ENCODE measurements at regions not wholly inside any gene's neighbourhood (a gene's known extent, or its start where the extent isn't known, plus 50 kb on each side); places are given as distances from the start of the nearest gene placed in this dataset.
A peak's percentile ranks its signal among the peaks of the same experiment; 100 is the strongest.

DNA sequence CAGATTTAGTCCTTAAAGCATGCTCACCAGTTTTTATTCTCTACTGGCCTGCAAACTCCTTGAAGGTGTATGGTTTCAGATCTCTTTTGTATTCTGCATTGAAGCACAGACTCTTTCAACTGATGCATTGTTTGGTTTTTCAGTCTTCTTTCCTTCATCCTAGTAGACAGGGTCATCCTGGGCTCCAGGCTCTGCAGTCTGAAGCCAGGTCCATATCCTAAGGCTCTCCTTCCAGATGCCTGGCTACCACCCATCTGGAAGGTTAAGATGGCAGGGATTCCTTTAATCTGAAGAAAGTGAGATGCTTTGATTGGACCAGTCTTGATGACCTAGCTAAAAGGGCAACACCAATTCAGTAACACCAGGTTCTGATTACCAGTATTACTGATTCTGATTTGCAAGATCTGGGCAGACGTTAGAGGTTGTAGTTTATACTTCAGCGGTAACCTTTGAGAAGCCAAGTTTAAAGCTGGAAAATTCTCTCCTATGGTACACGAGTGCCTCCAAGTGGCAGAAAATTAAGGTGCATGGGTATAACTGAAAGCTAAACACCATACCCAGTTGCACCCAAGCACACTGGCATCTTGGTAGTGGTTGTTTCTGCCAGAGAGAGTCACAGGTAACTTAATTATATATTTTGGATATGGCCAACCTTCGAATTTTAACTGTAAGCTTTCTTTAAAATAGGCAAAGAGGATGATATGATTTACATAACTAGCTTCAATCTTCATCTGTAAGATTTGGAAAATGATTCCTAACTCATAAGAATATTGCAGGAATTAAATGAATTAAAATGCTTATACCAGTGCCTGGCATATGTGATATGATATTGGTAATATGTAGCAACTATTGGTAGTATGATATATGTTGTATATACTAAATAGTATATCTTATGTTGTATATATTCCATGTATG is 1651.9 kb upstream of the MIR17HG start:
- peak; percentile 29 for DNase-seq (ENCODE audit: low read depth)

DNA sequence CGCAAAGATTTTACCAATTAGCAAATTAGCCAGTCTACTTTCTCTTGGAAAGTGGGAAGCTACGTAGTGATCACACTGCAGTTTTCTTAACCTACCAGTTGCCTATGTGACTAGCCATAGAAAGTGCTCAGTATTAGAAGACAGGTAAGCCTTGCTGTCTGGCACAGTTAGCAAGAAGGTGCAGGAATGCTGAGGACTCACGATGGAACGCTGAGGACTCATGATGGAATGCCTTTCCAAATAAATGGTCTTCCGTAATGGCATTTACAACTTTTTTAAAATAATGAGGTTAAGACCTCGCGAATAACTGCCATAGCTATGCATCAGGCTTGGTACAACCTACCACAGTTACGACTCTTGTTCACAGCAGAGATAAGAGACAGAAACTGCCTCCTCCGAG is 1645.6 kb upstream of the MIR17HG start:
- DNase-seq (ENCODE audit: low read depth), result no peak

DNA sequence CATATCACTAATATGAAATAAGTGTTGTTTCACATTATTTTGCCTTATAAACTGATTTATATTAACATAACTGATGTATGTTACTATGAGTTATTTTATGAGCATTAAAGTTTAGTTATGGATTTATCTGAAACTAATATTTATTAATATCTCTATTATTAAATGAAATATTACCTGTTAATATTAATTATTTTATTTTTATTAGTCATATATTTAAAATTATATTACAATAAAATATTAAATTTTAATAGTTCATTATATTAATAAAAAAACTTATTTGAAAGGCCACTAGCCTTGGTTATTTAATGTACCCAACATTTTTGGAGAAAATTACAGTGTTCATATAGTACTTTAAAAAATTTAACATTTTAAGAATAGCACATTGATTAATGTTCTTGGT is 1643.4 kb upstream of the MIR17HG start:
- DNase-seq (ENCODE audit: low read depth), result no peak

DNA sequence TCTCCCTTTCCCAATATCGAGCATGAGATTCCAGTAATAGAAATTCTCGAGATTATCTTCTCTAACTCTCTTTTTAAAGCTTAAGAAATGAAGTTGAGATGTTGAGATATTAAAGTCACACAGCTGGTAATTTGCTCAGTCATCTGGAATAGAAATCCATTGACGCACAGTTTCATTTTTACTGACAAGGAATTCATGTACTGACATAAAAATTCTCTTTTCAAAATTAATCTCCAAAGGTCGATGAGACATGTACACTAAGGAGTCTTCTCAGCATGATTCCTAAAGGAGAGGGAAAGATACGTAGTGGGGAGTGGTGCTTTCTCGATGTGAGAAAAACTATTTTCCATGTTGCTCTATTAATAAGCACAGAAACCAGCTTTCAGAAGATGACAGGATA is 1639.5 kb upstream of the MIR17HG start:
- DNase-seq (ENCODE audit: low read depth), result no peak

DNA sequence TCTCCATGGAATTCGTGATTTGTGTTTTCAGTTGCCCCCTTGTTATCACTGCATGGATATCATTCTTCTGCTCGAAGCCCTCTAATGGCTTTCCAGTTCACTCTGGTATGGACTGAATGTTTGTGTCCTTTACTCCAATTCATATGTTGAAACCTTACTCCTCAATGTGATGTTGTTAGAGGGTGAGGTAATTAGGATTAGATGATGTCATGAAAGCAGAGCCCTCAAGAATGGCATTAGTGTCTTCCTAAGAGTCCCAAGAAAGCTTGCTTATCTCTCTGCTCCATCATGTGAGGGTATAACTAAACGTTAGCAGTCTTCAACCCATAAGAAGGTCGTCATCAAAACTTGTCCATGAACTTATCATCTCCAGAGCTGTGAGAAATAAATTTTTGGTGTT is 1626.3 kb upstream of the MIR17HG start:
- DNase-seq (ENCODE audit: low read depth), result no peak

DNA sequence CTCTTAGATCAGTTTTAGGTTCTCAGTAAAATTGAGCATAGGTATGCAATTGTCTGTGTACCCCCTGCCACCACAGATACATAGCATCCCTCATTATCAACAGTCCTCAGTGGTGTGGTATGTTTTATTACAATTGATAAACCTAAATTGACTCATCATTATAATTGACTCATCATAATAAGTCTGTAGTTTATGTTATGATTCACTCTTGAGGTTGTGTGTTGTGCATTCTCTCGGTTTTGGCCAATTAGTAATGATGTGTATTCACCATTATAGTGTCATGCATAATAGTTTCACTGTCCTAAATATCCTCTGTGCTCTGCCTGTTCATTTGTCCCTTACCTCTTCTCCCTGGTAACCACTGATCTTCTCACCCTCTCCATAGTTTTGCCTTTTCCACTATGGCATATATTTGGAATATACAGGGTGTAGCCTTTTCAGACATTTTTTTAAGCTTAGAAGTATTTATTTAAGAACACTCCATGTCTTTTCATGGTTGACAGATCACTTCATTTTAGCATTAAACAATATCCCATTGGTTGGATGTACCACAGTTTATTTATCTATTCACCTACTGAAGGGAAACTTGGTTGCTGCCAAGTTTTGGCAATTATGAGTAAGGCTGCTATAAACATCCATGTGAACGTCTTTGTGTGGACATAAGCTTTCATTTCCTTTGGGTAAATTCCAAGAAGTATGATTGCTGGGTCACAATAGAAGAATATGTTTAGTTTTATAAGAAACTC is 1620.6 kb upstream of the MIR17HG start:
- DNase-seq (ENCODE audit: low read depth), result peak; percentile 35

DNA sequence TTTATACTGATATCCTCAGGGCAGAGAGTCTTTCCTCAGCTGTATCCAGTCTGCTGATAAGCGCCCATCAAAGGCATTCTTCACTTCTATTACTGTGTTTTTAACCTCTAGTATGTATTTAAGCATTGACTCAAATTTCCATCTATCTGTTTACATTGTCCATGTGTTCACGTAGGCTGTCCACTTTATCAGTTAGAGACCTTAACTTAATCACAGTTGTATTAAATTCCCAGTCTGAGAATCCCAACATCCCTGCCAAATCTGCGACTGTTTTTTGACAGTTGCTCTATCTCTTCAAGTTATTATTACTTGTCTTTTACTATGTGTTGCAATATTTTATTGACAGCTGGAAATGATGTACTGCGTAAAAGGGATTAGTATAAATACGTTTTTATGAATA is 1613.7 kb upstream of the MIR17HG start:
- no peak for DNase-seq (ENCODE audit: low read depth)

DNA sequence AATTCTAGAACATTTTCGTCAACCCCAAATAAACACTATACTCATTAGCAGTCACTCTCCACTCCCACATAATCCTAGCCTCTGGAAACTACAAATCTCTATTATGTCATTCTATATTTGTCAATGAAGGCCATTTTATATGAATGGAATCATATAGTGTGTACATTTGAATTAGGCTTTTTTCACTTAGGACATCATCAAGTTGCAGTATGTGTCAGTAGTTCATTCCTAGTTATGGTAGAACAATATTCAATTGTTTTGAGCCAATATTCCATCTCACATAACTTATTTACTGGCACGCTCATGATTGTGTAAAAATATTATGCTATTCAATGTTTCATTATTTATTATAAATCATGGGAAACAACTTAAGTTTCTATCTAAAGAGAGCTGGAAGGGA is 1610.4 kb upstream of the MIR17HG start:
- DNase-seq (ENCODE audit: low read depth), result no peak

DNA sequence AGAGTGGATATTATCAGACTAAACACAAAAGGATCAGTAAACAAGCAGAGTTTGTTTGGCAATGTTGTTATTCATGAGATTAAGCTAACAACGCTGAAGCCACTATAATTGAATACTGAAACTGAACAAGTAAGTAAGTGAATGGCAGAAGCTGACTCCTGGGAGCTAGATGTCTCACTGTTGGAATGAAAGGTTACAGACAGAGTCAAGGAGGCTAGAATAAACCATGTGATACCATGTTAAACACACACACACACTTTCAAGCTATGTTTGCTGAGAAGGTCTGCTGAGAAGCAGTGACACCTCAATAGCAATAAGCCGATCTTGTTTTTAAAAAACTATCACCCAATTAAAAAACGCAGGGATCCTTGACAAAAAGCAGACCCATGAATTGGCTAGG is 1609.4 kb upstream of the MIR17HG start:
- DNase-seq (ENCODE audit: low read depth), result no peak

DNA sequence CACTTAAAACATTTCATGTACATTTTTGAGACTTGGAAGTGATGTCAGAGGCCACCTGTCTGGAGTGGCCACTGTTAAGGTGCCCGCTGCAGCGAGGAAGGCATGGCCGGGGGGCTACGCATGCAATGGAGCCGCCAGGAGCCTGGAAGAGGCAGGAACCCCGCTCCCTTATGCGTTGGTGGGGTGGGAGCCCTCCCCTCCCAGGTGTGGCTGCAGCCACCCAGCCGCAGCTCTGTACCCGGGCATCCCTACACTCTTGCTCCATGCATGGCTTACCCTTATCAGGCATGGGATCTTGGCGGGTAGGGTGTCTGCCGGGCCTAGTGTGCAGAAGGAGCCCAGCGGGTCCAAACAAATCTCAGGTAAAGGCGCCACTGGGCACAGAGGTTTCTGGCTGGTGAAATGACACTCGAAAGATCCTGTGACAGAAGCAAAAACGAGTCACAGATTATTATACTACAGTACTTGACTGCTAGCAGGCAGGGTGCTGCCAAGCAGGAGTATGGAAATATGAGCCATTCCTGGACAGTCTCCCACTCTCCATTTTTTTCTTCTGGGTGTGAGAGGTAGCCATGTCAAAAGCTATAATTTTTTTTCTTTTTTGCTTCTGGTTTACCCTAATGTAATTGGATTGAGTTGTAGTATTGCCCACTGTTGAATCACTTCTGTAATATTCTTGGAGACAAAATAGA is 1606.3 kb upstream of the MIR17HG start:
- no peak for DNase-seq (ENCODE audit: low read depth)

DNA sequence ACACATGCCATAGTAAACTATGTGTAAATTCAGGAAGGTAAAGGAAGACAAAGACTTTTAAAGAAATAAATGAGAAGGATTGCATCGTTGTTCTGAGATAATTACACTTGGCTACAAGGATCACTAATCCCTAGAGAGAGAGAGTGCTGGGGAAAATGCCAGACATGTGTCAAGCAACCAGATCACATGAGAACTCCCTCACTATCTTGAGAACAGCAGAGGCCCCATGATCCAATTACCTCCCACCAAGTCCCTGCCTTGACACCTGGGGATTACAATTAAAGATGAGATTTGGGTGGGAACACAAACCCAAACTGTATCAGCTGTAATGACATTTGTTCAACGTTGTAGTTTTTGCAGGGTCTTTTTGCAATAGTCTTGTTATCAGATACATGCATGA is 1600.9 kb upstream of the MIR17HG start:
- no peak for DNase-seq (ENCODE audit: low read depth)

DNA sequence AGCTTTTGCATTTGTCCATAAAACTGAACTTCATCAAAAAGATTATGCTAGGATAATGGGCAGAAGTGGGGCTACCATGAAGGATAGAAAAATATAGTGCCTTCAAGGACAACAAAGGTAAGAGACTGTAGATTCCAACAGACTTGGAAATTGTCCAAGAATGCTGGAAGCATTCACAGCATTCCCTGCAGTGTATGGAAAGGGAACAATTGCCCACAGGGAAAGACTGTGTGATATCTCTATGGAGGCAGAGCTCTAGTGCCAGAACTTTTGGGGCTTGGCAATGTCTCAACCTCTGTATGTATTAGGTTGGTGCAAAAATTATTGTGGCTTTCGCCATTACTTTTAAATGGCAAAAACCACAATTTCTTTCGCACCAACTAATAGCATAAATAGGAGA is 1598.8 kb upstream of the MIR17HG start:
- DNase-seq (ENCODE audit: low read depth), result no peak

DNA sequence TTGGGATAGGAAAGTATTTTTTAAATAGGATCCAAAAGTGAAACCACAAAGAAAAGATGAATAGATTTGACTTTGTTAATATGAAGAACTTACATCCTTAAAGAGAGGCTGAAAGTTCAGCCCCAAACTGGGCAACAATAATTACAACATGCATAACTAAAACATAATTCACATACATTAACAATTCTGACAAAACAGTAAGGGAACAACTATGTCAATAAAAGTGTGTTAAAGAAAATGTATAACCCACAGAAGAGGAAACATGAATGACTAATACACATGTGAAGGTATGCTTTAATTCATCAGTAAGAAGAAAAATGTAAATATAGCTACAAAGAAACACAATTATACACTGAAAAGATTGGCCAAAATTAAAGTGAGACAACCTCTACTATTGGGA is 1597.6 kb upstream of the MIR17HG start:
- DNase-seq (ENCODE audit: low read depth), result no peak

DNA sequence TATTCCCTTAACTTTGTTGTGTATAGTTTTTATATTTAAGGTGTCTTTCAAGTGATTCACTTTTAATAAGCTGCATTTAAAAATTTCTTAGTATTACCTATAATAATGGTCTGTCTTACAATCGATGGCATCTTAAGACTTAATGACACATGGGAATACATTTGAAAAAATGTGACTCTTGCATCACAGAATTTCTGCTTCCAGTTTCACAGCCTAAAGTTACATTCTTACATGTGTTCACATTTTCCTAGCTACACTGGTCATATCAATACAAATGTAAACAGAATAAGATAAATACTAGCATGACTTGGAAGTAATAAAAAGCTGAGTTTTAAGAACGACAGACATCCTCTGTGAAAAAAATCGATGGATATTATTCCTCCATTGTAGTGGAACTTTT is 1597.1 kb upstream of the MIR17HG start:
- DNase-seq (ENCODE audit: low read depth), result no peak

DNA sequence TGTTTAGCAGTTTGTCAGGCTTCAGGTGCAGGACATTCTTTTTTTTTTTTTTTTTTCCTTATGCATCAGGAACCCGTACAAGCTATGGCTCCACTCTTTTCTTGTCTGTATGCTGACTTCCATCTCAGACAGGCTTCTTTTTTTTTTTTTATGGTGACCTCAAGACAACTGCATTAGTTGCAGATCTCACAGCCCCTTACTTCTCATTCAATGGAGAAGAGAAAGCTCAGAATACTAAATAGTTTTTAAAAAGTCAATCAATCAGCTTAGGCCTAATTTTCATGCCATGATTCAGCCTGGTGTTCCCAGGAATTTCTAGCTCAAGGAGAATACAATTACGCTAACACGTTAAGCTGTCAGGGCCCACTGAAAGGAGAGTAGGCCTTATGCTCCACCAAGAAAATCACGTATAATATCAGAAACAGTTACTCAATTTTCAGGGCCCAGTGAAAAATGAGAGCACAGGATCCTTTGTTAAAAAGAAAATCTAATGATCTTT is 1596.0 kb upstream of the MIR17HG start:
- DNase-seq (ENCODE audit: low read depth), result no peak

DNA sequence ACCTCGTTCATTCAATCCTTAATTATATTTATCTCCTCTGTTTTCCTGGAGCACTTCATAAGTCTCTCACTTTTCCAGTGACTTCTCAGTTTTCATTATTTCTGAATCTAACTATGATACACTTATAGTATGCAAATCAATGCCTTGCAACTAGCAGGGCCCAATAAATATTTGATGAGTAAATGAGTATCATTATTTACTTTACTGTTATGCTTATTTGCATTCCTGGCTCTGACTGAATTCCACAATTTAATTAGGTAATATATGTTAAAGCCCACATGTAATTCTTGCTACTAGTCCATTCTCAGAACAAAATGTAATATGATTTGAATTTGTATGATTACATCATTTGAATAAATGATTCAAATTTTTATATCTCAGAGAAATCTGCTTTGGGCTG is 1595.1 kb upstream of the MIR17HG start:
- DNase-seq (ENCODE audit: low read depth), result no peak

DNA sequence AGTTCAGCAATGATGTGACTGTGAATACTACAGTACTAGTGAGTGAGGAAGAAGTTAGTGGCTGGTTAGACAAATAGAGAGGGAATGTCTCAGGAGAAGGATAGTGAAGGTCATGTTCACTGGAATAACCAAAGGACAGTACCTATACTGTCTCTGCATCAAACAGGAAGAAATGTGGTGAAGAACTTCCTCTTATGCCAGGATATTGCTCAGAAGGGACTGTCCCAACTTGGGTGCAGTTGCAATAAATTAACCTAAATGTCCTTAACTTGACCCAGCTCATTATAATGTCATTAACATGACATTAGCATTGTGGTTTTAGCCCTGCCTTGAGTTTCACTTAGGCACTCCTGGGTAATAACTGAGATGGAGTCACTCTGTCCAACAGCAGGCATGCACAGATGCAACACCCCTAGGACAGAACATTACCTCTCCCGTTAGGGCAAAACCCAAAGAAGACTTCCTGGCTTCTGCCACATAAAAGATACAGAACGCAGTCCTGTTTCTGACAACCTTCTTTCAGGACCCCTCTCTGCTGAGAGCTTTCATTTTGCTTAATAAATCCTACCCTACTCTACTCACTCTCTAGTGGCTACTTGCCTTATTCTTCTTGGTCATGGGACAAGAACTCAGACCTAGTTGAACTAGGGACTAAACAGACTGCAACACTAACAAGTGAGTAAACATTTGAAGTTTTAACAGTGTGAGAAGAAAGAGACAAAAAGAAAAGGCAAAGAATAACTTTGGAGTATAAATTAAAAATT is 1591.6 kb upstream of the MIR17HG start:
- peak; percentile 0 for DNase-seq (ENCODE audit: low read depth)

DNA sequence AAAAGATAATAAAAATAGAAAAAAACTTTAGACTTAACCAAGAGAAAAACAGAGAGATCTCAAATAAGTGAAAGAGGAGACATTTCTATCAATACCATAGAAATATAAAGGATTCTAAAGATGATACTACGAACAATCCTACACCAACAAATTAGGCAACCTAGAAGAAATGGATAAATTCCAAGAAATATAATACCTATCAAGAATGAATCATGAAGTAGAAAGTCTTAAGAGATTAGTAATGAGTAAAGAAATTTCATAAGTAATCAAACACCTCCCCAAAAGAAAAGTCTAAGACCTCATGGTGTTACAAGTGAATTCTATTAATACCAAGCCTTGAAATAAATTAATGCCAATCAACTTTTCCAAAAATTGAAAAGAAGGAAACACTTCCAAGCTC is 1584.5 kb upstream of the MIR17HG start:
- no peak for DNase-seq (ENCODE audit: low read depth)

DNA sequence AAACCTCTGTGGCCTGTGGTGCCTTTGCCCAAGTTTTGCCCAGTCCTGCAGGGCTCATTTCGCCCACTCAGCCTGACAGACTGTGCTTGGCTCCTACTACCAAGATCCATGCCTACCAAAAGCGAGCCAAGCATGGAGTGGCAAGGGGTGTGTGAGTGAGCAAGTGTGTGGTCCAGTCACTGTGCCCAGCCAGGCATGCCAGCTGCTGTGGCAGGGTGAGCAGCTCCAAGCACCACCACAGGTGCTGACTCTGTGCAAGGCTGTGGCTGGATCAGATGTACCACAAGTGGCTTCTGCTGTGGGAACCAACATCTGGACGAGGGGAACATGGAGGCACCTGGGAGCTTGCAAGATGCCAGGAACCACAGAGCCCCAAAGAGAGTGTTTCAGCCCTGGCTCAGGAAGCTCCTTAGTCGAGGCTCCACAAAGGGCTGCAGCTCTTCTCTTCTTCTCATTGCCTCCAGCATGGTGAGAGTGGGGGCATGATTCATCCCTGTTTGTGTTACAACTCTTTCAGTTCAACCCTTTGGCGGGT is 1564.2 kb upstream of the MIR17HG start:
- DNase-seq (ENCODE audit: low read depth), result peak; percentile 5

DNA sequence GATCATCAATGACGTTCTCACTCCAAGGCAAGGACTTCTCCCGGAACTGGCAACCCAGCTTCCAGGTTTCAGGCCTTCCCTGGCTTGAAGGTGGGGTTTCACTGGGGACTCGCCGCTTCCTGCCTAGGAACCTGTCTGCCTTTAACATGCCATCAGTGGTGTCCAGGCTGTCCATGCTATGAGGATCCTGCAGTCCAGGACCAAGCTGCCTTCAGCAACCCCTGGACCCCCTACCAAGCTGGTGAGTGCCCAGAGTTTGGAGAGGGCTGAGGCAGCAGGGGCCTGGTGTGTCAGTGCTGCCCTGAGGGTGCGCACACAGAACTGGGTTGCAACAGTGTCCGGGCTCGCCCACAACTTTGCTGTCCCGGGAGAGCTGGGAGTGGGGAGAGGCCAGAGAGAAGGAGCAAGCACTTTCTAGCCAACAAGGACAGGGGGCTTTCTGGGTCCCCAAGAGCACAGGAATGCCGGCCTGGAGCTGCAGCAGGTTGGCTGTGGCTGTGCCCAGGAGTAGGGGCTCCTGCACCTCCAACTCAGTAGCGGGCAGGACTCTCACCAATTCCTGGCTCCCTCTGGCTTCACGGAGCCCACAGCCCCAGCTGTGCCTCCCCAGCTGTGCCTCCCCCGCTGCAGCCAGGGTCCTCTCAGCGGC is 1563.2 kb upstream of the MIR17HG start:
- DNase-seq (ENCODE audit: low read depth), result no peak

DNA sequence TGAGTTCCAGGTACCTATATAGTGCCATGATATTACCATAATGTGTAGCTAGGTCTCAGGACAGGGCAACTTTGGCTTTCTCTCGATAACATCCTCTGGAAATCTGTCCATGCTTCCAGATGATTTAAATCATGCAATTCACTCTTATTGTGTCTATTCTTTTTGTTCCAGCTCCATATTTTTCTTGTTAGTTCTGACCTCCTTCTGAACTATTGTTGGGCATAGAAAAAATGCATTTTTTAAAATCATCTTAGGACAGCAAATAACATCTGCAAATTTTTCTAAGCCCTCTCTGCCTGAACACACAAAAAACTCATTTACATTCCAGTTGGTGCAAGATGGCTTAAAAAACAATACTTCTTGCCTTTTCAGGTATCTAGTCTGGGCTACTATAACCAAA is 1561.0 kb upstream of the MIR17HG start:
- DNase-seq (ENCODE audit: low read depth), result no peak
